ENCODE measurements at regions not wholly inside any gene's neighbourhood (a gene's known extent, or its start where the extent isn't known, plus 50 kb on each side); places are given as distances from the start of the nearest gene placed in this dataset.
"Not testable (repeated sequence)": the region's sequence is repeated elsewhere in the genome, so short reads cannot be mapped to it uniquely, and the experiment has no call there.

GRCh38 chr1:65527707-65528503 lies 107.4 kb downstream of the LEPR start:
- no peak for DNase-seq

- no peak for DNase-seq
Observed at GRCh38 chr1:65531972-65532570, 111.6 kb downstream of the LEPR start.

DNA sequence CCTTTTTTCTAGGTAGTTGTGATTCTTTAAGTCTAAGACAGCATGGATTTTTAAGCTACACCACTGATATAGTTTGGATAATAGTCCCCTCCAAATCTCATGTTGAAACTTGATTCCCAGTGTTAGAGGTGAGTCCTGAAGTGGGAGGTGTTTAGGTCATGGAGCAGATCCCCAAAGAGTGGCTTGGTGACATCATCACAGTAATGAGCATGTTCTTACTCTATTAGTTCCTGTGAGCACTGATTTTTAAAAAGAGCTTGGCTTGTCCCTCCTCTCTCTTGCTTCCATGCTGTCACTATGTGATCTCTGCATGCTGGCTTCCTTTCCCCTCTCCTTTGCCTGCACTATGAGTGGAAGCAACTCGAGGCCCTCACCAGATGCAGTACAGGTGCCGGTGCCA lies 115.5 kb downstream of the LEPR start:
- no peak for DNase-seq

DNA sequence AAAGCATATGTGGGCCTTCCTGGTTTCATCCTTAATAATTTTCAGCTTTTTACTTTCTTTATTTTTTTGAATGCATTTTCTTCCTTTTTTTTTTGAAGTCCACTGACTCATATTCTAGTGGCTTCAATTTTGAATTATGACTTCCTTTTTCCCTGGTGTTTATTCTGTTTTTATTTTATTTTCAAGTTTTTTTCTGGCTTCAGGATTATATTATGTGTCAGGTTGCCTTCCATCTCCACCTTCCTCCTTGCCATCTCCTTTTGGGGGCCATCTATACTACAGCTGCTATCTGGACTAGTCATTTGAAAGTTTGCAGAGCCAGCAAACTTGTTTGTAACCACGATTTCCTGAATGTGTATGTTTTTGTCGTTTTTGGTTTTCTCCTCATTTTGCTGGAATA lies 117.6 kb downstream of the LEPR start:
- DNase-seq = no peak

GRCh38 chr1:65538664-65539063 lies 118.2 kb downstream of the LEPR start:
- no peak for DNase-seq

- DNase-seq = no peak
Observed at GRCh38 chr1:65539266-65540131, 119.0 kb downstream of the LEPR start.

DNA sequence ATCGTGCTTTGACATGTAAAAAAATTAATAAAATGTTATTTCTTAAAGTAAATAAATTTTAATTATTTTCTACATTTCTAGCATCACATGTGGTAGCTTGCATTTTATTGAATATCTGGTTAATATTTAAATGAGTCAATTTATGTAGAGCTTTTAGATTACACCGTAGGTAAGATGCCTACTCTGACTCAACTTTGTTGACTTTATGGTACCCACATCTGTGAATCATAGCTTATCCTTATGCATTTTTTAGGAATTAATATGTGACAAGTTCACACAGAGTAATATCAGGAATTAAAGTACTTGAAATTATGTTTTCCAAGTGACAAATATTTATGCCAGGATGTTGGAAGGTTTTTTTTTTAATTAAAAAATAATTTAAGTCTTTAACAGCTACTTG lies 120.7 kb downstream of the LEPR start:
- no peak for DNase-seq

GRCh38 chr1:65541865-65542264 lies 121.4 kb downstream of the LEPR start:
- DNase-seq = no peak

GRCh38 chr1:65542592-65542991 lies 122.1 kb downstream of the LEPR start:
- DNase-seq = not testable (repeated sequence)

DNA sequence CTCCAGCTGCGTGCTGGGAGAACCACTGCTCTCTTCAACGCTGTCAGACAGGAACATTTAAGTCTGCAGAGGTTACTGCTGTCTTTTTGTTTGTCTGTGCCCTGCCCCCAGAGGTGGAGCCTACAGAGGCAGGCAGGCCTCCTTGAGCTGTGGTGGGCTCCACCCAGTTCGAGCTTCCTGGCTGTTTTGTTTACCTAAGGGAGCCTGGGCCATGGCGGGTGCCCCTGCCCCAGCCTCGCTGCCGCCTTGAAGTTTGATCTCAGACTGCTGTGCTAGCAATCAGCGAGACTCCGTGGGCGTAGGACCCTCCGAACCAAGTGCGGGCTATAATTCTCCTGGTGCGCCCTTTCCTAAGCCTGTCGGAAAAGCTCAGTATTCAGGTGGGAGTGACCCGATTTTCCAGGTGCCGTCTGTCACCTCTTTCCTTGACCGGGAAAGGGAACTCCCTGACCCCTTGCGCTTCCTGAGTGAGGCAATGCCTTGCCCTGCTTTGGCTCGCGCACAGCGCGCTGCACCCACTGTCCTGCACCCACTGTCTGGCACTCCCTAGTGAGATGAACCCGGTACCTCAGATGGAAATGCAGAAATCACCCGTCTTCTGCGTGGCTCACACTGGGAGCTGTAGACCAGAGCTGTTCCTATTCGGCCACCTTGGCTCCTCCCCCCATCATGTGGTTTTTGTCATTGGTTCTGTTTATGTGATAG lies 130.0 kb downstream of the LEPR start:
- DNase-seq = not testable (repeated sequence)

GRCh38 chr1:65552484-65552883 lies 132.0 kb downstream of the LEPR start:
- not testable (repeated sequence) for DNase-seq

- DNase-seq = not testable (repeated sequence)
Observed at GRCh38 chr1:65554086-65554764, 133.8 kb downstream of the LEPR start.

- no peak for DNase-seq
Observed at GRCh38 chr1:65554829-65555228, 134.4 kb downstream of the LEPR start.

GRCh38 chr1:65558215-65558614 lies 137.7 kb downstream of the LEPR start:
- DNase-seq = no peak

DNA sequence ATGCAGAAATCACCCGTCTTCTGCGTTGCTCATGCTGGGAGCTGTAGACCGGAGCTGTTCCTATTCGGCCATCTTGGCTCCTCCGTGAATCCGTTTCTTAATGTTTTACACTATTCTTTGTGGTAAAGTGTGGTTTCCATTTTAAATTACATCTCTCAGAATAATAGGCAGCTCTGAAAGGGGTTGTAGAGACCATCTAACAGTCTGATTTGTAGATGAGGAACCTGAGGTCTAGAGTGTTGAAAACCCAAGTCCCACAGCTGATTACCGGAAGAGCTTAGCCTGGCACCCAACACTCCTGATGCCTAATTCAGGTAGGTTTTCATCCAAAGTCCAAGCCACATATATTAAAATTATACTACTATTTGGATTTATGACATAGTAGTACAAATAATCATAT lies 144.0 kb downstream of the LEPR start:
- DNase-seq = no peak

- no peak for DNase-seq
Observed at GRCh38 chr1:65568285-65568684, 147.8 kb downstream of the LEPR start.

DNA sequence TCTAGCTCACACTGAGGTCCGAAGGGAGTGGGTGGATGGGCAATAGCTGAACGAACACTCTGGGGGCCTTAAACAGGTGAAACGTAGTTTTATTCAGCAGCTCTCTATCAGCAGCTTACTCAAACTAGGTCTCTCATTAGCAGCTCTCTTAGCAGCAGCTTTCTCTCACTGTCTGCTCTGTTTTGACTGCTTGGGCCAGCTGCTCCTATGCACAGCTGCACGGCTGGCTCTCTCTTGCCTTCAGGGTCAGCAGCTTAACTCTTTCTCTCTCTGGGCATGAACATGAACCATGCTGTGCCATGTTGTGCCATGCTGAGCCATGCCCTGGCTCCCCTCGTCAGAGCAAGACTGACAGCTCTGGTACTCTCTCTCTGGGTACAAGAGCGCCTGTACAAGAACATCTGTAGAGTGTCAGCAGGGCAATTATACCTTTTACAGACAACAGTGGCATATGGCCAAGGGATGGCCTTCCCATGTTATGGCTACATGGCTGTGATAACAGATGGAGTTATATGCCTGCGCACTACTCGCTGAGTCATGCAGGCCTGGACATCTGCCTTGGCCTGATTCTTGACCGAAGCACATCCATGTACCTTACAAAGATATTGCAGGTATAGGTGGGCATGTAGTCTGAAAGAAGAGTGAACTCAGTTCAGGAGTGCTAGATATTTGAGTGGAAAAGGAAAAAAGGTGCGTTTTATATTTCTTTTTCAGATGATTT lies 152.4 kb downstream of the LEPR start:
- no peak for DNase-seq

- DNase-seq = no peak
Observed at GRCh38 chr1:65577278-65577677, 156.8 kb downstream of the LEPR start.

- not testable (repeated sequence) for DNase-seq
Observed at GRCh38 chr1:65577982-65578381, 157.5 kb downstream of the LEPR start.

DNA sequence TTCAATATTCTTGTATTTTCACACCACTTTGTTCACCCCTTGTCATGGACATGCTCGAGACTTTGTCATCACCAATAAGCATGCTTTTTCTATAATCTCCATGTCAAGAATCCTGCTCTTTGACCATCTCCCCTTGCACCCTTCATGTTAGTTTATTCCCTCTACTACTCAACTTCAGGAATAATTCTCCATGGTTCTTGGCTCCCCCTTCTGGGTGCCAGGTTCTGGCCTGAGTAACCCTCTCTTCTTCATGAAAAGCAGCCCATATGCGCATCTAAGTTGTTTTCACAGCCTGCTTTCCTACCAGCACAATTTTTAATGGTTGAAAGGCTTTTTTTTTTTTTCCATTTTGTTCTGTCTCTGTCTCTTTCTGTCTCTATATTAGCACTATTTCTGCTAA lies 160.7 kb downstream of the LEPR start:
- DNase-seq = no peak

DNA sequence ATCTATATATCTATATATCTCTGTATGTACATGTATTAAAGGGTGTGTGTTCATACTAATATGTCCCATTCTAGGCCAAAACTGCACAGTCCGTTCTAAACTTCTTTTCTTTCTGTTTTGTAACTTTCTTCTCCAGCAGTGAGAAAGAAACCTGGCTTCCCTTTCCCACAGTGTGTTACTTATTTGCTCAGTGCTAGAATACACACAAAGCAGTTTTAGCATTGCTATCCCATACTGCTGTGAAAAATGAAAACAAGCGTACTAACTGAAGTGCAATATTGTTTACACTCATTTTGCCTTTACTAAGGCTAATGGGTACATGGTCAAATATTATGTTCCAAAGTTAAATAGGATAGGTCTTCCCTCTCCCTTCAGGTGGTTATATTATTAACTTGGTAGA lies 163.9 kb downstream of the LEPR start:
- no peak for DNase-seq

GRCh38 chr1:65590279-65590678 lies 169.8 kb downstream of the LEPR start:
- no peak for DNase-seq
